NCI-H2196 treated with DMSO at 0.1 percent for 48 hours (cell line): ENCODE measurements at regions not wholly inside any gene's neighbourhood (a gene's known extent, or its start where the extent isn't known, plus 50 kb on each side); places are given as distances from the start of the nearest gene placed in this dataset.
"Not testable (repeated sequence)": the region's sequence is repeated elsewhere in the genome, so short reads cannot be mapped to it uniquely, and the experiment has no call there.

Experiments
- DNase-seq: peaks from one replicate; lab custom pipeline; 2025; ENCODE audit not compliant: unreplicated experiment; lab: John Stamatoyannopoulos, UW

DNA sequence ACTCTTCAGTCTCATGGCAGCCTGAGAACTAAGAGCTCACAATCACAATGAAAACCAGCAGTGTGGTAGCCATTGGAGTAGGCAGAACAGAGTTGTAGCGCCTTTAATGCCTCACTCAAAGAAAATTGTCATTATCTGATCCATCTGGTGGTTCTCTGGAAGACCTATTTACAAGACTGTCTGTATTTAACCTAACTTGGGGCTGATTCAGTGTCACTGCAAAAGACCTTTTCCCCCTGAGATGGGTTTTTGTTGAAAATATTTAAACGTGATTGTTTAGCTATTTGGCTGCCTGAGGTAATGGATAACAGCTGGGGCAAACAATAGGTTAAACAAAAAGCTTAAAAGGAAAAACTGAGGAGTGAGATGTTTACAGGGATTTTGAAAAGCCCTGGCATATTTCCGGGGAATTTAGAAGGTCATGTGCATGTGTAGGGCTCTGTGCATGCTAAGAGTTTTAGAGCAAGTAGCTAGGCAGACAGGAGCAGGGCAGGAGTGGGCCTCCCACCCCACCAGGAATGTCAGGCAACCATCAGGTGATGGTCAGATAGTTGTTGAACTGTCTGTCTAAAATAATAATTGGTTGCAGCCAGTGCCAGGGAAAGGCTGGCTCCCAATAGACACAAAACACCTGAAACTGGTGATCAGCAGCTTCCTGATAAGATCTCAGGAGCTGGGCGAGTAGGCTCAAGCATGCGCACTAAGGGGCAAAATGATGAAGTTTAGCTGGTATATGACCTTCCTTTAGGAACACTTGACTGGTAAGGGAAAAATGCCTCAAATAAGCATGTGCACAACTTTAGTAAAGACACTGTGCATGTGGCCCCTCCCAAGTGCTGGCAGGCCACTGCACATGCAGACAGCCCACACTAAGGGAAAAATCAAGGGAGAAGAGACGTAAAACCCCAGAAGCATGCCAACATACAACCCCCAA lies 70.8 kb upstream of the AKIRIN2 start:
- DNase-seq: no peak

DNA sequence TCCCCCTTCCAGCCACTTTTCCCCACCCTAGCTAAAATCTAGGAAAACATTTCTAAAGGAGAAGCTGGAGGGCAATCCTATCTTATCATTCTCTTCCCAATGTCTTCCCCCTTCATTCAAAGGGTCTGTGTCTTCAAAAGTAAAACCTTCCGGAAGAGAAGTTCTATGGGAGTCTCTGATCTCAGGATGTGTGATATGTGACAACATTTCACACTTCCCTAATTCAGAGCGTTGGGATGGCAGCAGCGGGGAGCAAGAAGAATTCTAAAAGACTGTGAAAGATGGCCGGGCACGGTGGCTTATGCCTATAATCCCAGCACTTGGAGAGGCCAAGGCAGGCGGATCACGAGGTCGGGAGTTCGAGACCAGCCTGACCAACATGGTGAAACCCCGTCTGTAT lies 65.4 kb upstream of the AKIRIN2 start:
- DNase-seq: no peak

DNA sequence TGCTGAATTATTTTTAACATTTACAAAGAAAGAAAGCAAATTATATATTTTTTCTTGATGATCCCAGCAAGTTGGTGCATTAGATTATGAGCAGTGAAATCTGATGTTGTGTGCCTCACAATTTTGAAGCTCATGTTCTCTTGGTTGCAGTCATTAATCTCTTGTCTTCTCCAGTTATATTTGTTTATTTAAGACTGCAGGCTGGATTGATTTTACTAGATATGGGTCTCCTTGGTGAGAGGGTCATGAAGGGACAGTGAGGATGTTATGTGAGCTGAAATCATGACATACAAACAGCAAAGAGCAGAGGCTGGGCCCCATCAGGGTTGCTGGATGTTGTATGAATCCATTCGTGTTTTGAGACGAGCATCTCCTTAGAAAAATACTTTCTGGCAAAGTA lies 64.2 kb upstream of the AKIRIN2 start:
- no peak for DNase-seq

DNA sequence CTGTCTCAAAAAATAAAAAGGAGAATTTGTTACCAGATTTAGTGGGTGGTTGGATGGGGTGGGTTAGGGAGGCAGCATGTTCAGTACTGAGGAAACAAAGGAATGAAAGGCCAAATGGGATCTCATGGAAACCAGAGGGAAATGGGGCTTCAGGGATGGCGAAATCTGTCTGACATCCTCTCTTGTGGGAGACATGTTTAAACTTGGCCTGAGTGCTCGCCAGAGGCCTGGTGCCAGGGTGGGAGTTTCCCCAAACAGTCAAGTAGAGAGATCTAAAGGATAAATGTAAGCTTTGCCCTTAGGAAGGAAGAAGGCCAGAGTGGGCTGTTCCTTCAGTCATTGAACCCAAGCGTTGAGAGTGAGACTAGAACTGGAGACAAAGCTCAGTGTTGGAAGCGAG lies 61.9 kb upstream of the AKIRIN2 start:
- no peak for DNase-seq

DNA sequence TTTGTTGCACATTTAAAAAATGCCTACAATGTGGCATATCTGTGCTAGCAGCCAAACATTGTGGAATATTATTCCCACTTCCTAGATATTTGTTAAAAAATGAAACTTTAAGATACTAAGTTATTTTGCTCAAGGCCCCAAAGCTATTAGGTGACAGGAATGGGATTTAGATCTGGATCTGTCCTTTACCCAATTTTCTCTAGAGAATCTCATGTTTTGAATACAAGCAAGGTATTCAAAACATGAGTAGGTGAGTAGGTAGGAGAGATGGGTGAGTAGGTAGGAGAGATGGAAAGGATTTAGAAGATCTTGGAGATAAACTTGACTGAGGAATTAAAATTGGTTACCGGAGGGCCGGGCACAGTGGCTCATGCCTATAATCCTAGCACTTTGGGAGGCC lies 61.2 kb upstream of the AKIRIN2 start:
- DNase-seq: no peak

DNA sequence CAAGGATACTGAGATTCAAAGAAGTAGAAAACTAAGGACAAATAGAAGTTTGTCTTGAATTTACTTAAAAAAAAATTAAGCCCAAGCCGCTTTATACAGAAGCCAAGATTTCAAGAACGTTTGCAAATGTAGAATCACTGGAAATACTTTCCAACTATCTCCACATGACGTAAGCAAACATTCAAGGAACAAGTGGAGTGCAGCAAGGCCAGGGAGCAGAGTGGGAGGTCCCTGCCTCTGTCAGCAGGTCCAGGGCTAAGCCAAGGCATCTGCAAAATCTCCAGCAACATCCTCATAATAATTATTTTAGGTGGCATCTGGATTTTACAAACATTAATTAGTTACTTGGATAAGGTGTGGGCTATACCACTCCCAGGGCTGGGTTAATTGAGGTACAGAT lies 60.1 kb upstream of the AKIRIN2 start:
- DNase-seq: no peak

GRCh38 chr6:87757792-87758191 lies 55.8 kb upstream of the AKIRIN2 start:
- DNase-seq: no peak

- no peak for DNase-seq
Observed at GRCh38 chr6:87756858-87757257, 54.8 kb upstream of the AKIRIN2 start.

GRCh38 chr6:87755708-87756671 lies 54.0 kb upstream of the AKIRIN2 start:
- DNase-seq: no peak

DNA sequence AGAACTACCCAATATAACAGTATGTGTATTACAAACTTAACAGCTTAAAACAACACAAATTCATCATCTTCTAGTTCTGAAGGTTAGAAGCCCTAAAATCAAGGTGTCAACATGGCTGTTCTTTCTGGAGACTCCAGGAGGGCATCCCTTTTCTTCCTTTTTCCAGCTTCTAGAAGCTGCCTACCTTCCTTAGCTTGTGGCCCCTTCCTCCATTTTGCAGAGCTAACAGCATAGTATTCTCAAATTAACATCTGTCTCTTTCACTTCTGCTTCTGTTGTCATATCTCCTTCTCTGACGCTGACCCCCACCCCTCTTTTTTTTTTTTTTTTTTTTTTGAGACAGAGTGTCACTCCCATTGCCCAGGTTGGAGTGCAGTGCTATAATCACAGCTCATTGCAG lies 52.8 kb upstream of the AKIRIN2 start:
- DNase-seq: no peak

DNA sequence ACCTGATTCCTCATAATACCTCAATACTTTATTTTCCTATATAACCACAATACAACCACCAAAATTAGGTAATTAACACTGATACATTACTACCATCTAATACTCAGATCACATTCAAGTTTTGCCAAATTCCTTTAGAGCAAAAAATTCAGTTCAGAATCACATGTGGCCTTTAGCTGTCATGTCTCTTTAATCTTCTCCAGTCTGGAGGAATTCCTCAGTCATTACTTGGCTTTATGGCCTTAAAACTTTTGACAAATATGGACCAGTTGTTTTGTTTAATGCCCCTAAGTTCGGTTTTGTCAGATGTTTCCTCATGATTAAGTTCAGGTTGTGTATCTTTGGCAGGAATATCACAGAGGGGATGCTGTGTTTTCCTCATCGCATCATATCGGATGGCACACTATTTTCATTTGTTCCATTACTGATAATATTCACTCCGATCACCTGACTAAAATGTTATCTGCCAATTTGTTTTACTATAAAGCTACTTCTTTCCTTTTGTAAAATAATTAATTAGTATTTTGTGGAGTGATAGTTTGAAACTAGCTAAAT lies 51.2 kb upstream of the AKIRIN2 start:
- no peak for DNase-seq

DNA sequence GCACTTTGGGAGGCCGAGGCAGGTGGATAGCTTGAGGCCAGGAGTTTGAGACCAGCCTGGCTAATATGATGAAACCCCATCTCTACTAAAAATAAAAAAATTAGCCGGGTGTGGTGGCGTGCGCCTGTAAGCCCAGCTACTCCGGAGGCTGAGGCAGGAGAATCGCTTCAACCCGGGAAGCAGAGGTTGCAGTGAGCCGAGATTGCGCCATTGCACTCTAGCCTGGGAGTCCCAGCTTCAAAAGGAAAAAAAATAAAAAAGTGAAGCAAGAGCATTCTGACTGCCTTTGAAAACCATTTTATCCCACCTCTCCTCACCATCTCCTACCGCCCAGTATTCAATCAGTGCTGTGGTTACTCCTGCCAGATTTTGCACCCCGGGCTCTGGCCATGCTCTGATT lies 50.5 kb upstream of the AKIRIN2 start:
- not testable (repeated sequence) for DNase-seq
